IMR-90 (cell line): ENCODE measurements at regions not wholly inside any gene's neighbourhood (a gene's known extent, or its start where the extent isn't known, plus 50 kb on each side); places are given as distances from the start of the nearest gene placed in this dataset.

Experiments
- MAFK ChIP-seq: IDR thresholded peaks from 2 replicates; pipeline ENCODE4 v1.6.1; 2012; ENCODE audit warnings: low read depth, low read length, improper control_type of control experiment
- POLR2A ChIP-seq: IDR thresholded peaks from 2 replicates; pipeline ENCODE4 v1.6.1; 2012; ENCODE audit warnings: mild to moderate bottlenecking, low read depth, low read length
- RAD21 ChIP-seq: IDR thresholded peaks from 2 replicates; pipeline ENCODE4 v1.6.1; 2012; ENCODE audit warnings: low read length, improper control_type of control experiment
- RFX5 ChIP-seq: IDR thresholded peaks from 2 replicates; pipeline ENCODE4 v1.8.0; 2012; ENCODE audit warnings: low read depth, mild to moderate bottlenecking, low read length, moderate library complexity
- TF ChIP-seq, protein P1 (sequence below): conservative IDR thresholded peaks from 2 replicates; pipeline ENCODE4 v1.5.1; 2012; ENCODE audit warnings: mild to moderate bottlenecking, low read depth, low read length, improper control_type of control experiment

DNA sequence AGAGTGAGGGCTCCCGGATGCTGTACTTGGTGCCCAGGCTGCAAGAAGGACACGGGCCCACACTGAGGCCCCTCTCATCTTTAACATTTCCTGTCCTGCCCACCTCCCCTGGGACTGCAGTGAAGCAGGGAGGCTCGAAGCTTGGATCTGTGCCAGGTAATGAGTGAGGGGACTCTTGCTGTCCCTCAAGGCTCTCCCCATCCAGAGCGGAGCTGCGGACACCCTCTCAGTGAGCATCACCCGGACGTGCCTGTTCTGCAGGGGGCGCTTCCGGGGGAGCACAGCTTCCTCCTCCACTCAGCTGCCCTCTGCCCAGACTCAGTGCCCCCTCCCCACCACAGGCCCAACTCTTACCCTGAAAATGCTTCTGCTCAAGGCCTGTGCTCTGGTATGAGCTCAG lies 150.0 kb upstream of the MYCN start:
- TF ChIP-seq RFX5 (no peak), POLR2A (no peak), RAD21 (no peak), MAFK (no peak)
- TF ChIP-seq, protein P1, sequence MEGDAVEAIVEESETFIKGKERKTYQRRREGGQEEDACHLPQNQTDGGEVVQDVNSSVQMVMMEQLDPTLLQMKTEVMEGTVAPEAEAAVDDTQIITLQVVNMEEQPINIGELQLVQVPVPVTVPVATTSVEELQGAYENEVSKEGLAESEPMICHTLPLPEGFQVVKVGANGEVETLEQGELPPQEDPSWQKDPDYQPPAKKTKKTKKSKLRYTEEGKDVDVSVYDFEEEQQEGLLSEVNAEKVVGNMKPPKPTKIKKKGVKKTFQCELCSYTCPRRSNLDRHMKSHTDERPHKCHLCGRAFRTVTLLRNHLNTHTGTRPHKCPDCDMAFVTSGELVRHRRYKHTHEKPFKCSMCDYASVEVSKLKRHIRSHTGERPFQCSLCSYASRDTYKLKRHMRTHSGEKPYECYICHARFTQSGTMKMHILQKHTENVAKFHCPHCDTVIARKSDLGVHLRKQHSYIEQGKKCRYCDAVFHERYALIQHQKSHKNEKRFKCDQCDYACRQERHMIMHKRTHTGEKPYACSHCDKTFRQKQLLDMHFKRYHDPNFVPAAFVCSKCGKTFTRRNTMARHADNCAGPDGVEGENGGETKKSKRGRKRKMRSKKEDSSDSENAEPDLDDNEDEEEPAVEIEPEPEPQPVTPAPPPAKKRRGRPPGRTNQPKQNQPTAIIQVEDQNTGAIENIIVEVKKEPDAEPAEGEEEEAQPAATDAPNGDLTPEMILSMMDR = no peak
